HCT116 (cell line): ENCODE measurements at regions not wholly inside any gene's neighbourhood (a gene's known extent, or its start where the extent isn't known, plus 50 kb on each side); places are given as distances from the start of the nearest gene placed in this dataset.

Experiments
- CTCF ChIP-seq, 3 experiments: fragments of 200-600 bp in 1 of 3; sonication (generic) in 1 of 3; IDR thresholded peaks in 2 of 3; conservative IDR thresholded peaks in 1 of 3; 2 replicates each; pipeline ENCODE4 v1.5.1; 2012 to 2017; ENCODE audit warnings: low read depth in 2 of 3, low read length in 2 of 3, antibody characterized with exemption in 1 of 3, borderline replicate concordance in 1 of 3, control low read depth in 1 of 3, mild to moderate bottlenecking in 1 of 3, mixed read lengths in 1 of 3, mixed run types in 1 of 3, moderate library complexity in 1 of 3; ENCODE audit not compliant: insufficient read depth in 1 of 3
- ELF1 ChIP-seq: IDR thresholded peaks from 2 replicates; pipeline ENCODE4 v1.6.1; 2012; ENCODE audit warnings: low read depth, borderline replicate concordance
- EZH2phosphoT487 ChIP-seq: fragments of 200-600 bp; IDR thresholded peaks from 2 replicates; pipeline ENCODE4 v1.6.1; 2018; ENCODE audit warnings: antibody characterized with exemption, borderline replicate concordance
- POLR2AphosphoS5 ChIP-seq: IDR thresholded peaks from 2 replicates; pipeline ENCODE4 v1.6.1; 2011; ENCODE audit warnings: mild to moderate bottlenecking, low read depth, low read length, moderate library complexity
- SIN3A ChIP-seq: IDR thresholded peaks from 2 replicates; pipeline ENCODE4 v1.6.1; 2012; ENCODE audit warnings: low read depth

GRCh38 chr21:27369978-27370571 is 403.2 kb upstream of the ADAMTS5 start:
- TF ChIP-seq POLR2AphosphoS5 (no peak), SIN3A (no peak), CTCF (IDR thresholded peaks at IDR 0.05 in 2 of 3, conservative IDR thresholded peaks at IDR 0.05 in 1 of 3; ENCODE audit: borderline replicate concordance in 1 of 3, insufficient read depth in 1 of 3, low read depth in 2 of 3, low read length in 2 of 3) (no peak), ELF1 (no peak), EZH2phosphoT487 (no peak)
